HG03571 (cell line): ENCODE measurements at regions not wholly inside any gene's neighbourhood (a gene's known extent, or its start where the extent isn't known, plus 50 kb on each side); places are given as distances from the start of the nearest gene placed in this dataset.

ENCODE experiments used
- ATAC-seq: cut with Tn5 transposase; IDR thresholded peaks from one replicate; pipeline ENCODE4 v1.9.1; 2021; ENCODE audit not compliant: unreplicated experiment

DNA sequence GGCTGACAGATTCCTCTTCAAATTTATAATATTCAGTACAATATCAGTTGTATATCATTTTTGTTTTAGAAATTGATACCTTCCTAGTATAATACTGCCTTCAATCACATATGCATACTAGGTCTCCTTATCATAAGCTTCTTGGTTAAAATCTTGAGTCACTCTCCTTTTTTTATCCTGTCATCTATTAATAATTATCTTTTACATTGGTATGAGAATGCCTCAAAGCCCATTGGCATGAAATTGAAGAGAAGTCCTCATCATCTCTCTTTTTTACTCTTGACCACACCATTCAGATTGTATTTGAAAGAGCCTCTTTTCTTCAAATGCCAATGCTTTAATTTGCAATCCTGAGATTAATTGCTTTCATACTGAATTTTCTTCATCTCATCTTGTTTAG is 810.3 kb downstream of the BRINP1 start:
- no peak for ATAC-seq

DNA sequence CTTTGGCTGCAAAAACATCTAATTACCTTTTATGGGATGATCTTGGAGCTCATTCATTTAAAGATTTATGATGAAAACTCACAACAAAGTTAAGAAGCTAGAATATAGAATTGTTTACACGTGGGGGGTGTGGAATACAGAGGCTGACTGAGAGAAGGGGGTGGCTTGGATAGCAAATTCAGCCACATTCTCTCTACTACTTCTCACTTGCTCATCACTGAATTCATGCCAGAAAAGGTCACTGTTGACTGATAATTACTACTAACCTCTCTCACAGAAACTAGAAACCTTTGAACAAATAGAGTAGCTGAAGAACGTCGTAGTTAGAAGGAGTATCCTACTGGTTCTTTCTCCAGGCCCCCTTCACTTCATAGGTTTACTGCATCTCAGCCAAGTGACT is 808.2 kb downstream of the BRINP1 start:
- no peak for ATAC-seq

DNA sequence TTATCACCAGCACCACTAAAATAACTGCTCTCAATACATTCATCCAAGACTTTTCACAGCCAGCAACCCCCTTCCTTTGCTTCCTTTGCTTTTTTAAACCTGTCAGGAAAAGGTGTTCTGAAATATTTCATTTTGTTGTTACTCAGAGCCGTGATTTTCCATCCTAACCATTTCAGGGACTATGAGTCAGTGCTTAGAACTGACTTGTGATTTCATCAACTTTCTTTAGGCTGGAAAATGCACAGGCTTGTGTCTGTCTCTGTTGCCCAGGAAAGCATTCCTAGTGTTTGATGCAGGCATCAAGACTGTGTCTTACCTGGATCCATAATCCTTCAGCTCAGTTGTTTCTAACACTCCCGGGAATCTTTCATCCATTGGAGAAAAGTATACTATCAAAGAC is 805.6 kb downstream of the BRINP1 start:
- ATAC-seq: no peak

DNA sequence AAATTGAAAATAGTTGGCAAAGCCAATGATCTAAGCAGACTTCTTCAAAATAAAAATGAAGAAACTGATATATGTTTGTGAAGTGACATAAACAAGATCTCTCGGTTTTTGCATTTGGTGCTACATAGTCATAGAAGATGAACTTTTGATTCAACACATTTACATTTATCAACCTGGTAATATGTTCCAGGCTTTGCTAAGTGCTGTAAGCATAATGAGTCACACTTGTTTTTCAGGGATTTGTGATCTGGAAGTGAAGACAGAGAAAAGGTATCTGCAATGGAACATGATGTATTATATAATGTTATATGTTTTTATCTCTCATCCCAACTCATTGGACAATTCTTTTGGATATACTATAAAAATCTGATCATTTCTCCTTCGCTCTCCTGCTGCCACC is 801.4 kb downstream of the BRINP1 start:
- no peak for ATAC-seq

DNA sequence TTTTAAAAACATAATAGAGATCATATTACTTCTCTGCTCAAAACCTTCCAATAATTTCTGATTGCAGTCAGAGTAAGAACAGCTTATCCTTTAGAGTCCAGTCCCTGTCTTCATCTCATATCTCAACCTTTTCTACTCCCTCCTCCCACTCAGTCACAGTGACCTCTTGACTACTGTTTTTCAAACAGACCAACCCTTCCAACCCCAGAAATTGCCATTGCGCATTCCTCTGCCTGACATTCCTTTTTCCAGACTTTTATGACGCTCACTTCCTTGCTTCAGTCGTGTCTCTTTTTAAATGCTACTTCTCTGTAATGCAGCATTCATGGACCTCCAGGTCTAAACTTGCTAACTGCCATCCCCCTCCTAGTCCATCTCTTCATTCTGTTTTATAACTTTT is 800.5 kb downstream of the BRINP1 start:
- no peak for ATAC-seq

DNA sequence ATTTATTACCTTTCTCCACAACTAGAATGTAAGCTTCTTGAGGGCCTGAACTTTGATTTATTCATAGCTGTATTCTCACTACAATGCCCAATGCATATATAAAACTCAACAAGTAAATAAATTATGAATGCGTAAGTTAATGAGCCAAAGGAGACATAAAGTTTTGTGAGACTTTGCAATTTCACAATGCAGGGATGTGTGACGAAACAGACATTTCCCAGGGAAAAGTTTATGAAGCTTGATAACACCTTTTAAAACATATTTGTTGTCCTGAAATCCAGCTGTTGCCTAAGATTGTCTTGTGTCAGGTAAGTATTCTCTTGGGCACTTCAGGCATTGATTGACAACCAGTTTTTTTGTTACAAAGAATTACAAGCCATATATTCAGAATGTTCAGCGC is 800.1 kb downstream of the BRINP1 start:
- no peak for ATAC-seq

DNA sequence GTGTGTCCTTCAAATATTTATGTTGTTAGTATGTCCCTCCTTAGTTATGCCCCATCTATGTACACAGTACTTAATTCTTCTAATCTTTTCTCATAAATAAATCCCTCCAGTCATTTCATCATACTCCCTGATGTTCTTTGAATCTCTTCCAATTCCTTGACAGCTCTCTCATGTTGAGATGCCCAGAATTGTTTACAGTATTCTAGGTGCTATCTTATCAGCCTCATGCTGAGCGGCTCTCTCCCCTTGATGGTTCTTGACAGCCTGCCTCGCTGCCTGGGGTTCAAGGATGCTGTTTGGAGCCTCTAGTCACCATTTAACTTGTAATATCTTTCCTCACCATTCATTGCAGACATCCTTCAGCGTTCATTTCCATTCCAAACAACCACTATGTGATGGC is 799.2 kb downstream of the BRINP1 start:
- ATAC-seq: no peak

DNA sequence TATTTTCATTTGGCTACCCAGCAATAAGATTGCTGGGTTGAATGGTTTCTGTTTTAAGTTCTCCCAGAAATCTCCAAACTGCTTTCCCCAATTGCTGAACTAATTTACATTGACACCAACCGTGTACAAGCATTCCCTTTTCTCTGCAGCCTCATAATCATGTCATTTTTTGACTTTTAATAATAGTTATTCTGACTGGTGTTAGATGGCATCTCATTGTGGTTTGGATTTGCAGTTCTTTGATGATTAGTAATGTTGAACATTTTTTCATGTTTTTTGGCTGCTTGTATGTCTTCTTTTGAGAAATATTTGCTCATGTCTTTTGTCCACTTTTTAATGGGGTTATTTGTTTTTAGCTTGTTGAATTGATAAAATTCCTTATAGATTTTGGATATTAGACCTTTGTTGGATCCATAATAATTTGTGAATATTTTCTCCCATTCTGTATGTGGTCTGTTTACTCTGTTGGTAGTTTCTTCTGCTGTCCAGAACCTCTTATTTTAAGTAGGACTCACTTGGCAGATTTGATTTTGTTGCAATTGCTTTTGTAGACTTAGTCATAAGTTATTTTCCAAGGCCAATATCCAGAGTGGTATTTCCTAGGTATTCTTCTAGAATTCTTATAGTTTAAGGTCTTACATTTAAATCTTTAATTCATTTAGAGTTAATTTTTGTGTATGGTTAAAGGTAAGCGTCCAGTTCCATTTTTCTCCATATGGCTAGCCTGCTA is 793.7 kb downstream of the BRINP1 start:
- no peak for ATAC-seq

DNA sequence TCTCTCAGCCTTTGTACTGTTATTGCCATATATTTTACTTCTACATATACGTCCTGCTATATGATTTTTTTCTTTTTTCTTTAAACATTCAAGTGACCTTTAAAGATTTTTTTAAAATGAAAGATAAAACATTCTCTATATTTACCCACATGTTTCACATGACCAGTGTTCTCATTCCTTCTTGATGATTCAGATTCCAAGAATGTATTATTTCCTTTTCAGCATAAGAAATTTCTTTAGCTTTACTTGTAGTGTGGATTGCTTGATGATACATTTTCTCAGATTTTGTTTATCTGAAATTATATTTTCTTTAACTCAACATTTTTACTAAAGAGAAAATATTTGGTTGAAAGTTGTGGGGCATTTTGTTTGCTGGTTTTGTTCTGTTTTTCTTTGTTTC is 792.1 kb downstream of the BRINP1 start:
- no peak for ATAC-seq

DNA sequence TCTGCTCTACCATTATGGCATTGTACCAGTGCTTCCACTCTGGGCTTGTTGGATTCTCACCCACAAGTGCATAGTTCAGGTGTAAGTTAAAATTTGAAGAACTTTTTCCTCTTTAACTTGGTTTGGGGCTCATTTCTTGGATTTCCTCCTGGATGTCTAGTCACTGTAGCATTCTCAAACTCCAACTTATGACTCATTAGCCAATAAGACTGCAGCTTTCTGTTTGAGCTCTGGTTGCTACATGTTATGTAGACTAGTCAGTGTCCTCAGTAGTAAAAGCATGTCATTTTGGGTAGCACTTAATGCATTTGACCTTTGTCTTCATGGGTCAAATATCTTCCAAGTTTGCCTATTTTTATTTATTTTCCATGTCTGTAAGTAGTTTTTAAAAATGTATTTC is 790.8 kb downstream of the BRINP1 start:
- ATAC-seq: no peak

DNA sequence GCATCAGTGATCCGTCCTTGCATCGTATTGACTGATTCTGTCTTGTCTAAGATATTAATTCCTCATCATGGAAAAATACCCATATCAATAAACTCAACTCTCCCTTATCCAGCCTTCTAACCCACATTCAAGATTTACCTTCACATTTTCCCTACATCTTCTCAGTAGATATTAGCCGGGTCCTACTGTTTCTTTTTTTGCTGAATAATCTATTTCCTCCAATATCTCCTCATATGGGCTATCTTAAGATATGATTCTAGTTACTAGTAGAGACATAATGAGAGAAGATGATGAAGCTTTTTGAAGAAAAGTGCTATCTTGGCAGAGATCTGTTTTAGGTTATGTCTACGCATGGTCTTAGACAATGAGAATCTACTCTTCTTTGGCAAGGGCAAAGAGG is 785.8 kb downstream of the BRINP1 start:
- no peak for ATAC-seq

DNA sequence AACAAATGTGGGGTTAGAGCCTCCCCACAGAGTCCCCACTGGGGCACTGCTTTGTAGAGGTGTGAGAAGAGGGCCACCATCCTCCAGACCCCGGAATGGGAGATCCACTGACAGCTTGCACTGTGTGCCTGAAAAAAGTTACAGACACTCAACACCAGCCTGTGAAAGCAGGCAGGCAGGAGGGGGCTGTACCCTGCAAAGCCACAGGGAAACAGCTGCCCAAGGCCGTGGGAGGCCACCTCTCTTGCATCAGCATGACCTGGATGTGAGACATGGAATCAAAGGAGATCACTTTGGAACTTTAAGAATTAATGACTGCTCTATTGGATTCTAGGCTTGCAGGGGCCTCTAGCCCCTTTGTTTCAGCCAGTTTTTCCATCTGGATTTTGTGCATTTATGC is 782.3 kb downstream of the BRINP1 start:
- no peak for ATAC-seq

DNA sequence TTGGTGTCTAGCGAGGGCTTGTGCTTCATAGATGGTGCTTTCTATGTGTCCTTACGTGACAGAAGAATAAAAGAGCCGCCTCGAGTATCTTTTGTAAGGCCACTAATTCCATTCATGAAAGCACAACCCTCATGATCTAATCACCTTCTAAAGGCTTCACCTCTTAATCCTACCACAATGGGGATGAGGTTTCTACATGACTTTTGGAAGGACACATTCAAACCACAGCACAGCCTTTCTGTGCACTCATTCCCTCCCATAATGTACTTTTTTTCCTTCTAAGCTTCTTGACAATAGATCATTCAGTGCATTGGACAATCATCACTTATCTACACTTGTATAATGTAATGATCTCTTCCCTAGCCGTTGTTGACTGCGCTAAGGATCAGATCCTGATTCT is 774.8 kb downstream of the BRINP1 start:
- ATAC-seq: no peak

DNA sequence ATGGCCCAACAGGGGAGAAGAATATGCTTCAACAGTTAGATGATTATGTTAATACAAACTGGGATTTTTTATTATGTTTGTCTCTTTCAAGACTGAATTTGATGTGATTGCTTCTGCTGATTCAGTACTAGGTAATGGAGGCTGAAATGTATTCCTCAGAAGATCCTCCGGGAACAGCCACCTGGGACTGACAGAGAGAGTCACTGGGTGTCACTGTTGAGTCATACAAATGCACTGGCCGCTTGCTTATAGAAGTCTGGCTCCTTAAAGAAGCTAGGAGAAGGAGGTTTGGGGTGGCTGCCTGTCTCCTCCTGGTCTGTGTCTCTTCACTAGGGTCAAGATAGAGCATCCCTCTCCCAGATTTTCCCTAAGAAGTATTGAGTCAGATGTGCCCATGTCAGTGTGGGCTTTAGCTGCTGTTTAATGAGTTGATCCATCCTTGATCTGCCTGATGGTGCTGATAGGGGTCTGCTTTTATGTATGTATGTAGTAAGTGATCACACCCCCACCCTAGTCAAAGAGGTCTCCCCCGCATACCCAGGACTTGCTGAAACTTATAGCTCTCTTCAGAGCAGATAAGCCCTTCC is 773.4 kb downstream of the BRINP1 start:
- no peak for ATAC-seq

DNA sequence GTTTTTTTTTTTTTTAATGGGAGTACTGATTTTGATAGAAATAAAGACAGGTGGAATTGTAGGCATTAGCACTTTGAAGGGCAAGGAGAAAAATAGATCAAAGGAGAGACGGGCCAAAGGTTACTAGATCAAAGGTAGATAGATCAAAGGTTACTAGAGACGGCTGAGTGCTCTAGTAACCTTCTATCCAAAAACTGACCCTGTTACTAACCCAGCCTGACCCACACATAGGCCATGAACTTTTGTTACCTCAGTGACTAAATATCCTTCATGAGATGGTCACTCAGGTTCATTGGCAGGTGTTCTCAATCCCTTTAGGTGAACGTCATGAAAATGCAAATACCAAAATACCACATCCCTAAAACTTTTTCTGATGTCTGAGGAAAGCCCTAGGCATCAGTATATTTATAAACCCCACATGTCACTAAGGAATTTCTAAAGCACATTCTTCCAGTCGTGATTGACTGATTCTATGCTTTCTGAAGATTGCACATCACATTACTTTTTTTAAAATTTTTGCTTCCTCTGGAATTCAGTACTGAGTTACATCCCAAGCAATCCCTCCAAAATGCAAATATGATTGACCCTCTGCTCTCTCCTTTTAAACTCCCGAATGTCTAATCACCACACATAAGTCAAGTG is 772.7 kb downstream of the BRINP1 start:
- ATAC-seq: no peak

DNA sequence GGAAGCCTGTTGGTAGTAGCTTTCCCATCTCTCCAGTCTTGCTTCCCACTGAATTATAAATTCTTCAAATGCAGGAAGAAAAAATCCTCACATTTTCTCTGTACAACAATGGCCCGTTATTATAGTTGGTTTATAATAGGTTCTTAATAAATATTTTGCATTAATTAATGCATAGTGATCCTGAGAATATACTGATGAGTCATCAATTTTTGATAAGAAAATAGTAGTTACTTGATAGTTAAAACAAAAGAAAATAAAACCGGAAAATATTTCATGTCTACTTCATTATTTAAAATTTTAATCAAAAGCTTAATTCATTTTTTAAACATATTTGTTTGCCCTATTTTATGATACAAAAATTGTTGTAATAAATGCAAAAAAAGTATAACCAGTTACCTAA is 762.6 kb downstream of the BRINP1 start:
- no peak for ATAC-seq

DNA sequence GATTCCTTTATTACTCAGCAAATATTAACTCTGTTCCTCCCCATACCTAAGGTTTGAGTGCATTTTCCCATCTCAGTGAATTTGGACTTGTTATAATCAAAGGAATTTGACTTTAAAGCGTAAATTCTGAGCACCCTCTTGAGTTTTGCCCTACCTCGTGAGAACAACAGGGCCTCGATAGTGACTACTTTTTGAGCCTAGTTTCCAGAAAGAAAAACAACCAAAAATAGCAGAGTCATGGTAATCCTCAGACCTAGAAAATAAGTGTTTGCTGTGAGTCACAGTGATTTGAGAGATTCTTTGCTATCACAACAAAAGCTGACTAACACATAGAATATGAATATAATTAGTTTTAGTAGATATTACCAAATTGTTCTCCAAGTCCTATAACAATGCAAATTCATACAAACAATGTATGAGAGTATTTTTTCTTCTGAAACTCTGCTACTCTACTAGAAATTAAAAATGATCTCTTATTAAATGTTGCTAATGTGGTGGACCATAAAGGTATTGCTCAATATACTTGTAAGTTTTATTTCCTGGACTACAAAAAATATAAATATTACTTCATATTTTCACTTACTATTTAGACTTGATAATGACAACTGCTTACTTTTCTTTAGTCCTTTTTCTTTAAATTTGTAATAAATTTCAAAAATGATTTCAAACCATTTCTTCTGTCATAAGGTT is 759.7 kb downstream of the BRINP1 start:
- no peak for ATAC-seq

DNA sequence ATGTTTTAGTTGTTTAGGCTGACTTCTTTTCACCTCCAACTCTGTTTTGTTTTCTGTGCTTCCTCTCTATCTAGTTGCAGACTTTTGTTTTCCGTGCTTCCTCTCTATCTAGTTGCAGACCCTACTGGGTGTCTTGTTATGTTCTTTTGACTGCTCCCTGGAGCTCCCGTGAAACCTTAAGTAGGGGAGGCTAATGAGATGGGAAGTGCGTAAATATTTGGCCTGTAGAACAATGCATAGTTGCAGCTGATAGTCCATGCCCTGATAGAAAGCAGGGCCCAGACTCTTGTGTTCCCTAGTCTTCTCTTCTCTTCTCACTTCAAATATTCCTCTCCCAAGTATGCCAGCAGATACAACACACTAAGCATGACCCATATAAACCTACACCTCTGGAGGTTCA is 757.0 kb downstream of the BRINP1 start:
- no peak for ATAC-seq

DNA sequence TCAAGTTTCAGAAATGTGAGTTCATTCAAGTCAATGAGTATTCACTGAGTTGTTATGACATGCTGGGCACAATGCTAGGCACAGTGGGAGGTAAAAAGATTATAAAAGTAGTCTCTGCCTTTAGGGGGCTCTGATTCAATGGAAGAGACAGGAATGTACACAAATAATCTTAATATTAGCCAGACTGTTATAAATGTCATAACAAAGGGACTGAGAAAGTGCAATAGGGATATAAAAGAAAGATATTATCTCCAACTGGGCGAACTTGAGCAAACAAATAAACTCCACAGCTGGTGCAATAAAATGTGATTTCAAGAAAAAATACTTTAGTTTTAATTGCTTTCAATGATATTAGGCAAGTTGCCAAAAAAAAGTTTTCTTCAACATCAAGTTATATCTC is 755.2 kb downstream of the BRINP1 start:
- no peak for ATAC-seq

DNA sequence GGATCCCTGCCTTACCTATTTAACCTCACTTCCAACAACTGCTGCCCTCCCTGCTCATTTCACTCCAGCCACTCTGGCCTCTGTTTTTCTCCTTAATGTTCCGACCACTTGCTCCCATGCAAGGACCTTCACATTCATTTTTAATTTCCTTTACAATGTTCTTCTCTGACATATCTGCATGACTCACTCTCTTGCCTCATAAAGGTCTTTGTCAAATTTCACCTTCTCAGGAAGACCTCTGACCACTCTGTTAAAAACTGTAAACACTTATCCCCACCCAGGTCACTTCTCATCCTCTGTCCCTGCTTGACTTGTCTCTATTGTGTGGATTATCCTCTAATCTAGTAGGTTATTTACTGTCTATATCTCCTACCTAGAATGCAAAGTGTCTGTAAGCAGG is 751.2 kb downstream of the BRINP1 start:
- no peak for ATAC-seq

DNA sequence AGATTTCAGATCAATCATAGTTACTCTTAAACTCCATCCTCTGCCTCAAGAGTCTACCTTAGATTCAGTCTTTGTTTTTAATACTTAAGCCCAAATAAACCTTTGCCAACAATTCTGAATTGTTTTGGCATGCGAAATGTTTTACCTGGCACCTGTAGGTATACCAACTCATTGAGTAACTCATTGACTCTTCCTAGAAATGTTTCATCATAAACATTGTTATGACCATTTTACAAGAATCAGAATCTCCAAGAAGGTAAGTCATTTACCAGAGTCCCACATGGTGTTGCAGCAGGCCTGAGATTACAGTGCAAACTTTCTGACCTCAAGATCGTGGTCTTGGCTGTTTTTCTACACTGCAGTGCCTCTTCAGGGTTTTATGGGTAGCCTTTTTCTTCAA is 750.4 kb downstream of the BRINP1 start:
- ATAC-seq: no peak

DNA sequence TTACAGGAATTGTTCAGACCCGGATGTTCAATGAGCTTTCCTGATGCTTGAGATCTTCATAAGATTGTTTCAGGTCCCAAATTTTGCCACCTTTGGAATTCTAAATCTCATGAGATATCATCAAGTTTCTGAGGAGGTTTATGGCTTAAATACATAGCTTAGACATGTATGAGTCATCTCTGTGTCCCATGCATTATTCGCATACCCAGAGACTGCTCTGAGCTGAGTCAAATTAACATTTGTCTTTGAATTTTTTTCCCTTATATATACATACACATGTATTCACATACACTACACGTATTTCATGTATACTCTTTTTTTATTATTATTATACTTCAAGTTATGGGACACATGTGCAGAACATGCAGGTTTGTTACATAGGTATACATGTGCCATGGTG is 744.6 kb downstream of the BRINP1 start:
- ATAC-seq: no peak
